Parathyroid adenoma (tissue), 2 donors: ENCODE measurements at regions not wholly inside any gene's neighbourhood (a gene's known extent, or its start where the extent isn't known, plus 50 kb on each side); places are given as distances from the start of the nearest gene placed in this dataset.
"Not testable (repeated sequence)": the region's sequence is repeated elsewhere in the genome, so short reads cannot be mapped to it uniquely, and the experiment has no call there.

Source experiments
- H2AFZ ChIP-seq: fragments of 300-600 bp; sonication (generic); one replicate; pipeline ENCODE4 v1.7.0; 2017; ENCODE audit warnings: antibody characterized with exemption, mild to moderate bottlenecking
- H3K27ac ChIP-seq: fragments of 300-600 bp; sonication (generic); one replicate; pipeline ENCODE4 v1.7.0; 2017
- H3K27me3 ChIP-seq: fragments of 300-600 bp; sonication (generic); one replicate; pipeline ENCODE4 v1.7.0; 2017; ENCODE audit warnings: low read length; ENCODE audit not compliant: control insufficient read depth, insufficient read depth
- H3K36me3 ChIP-seq: fragments of 300-600 bp; sonication (generic); one replicate; pipeline ENCODE4 v1.7.0; 2017; ENCODE audit warnings: low read length; ENCODE audit not compliant: control insufficient read depth, insufficient read depth
- H3K4me1 ChIP-seq: fragments of 300-600 bp; sonication (generic); one replicate; pipeline ENCODE4 v1.7.0; 2017; ENCODE audit warnings: control low read depth
- H3K4me2 ChIP-seq: fragments of 300-600 bp; sonication (generic); one replicate; pipeline ENCODE4 v1.7.0; 2017; ENCODE audit warnings: low read length
- H3K4me3 ChIP-seq: fragments of 300-600 bp; sonication (generic); one replicate; pipeline ENCODE4 v1.7.0; 2017; ENCODE audit warnings: low read depth, low read length
- H3K79me2 ChIP-seq: fragments of 300-600 bp; sonication (generic); one replicate; pipeline ENCODE4 v1.7.0; 2017; ENCODE audit warnings: control low read depth
- H3K9ac ChIP-seq: fragments of 300-600 bp; sonication (generic); one replicate; pipeline ENCODE4 v1.7.0; 2017; ENCODE audit warnings: mild to moderate bottlenecking
- H3K9me3 ChIP-seq: fragments of 300-600 bp; sonication (generic); one replicate; pipeline ENCODE4 v1.7.0; 2017; ENCODE audit warnings: low read length; ENCODE audit not compliant: control insufficient read depth
- CTCF ChIP-seq: fragments of 300-600 bp; sonication (generic); IDR thresholded peaks from one replicate; pipeline ENCODE4 v1.7.0; 2017; ENCODE audit warnings: antibody characterized with exemption, mild to moderate bottlenecking
- donor health status: primary hyperparathyroidism.

- no peaks in the 10 kb centered on the region for H3K4me1 ChIP-seq
- no peak overlapping the region for H2AFZ ChIP-seq
- no peaks in the 10 kb centered on the region for H3K9me3 ChIP-seq
- H3K4me3 ChIP-seq: no peak overlapping the region
- no peaks in the 10 kb centered on the region for H3K79me2 ChIP-seq
- TF ChIP-seq CTCF: no peak
- H3K27ac ChIP-seq: no peak overlapping the region
- no peaks in the 10 kb centered on the region for H3K27me3 ChIP-seq
- H3K36me3 ChIP-seq: no peaks in the 10 kb centered on the region
- no peak overlapping the region for H3K4me2 ChIP-seq
- no peak overlapping the region for H3K9ac ChIP-seq
These were observed 2224.0 kb upstream of the AGA start for GRCh38 chr4:179666226-179666625.

DNA sequence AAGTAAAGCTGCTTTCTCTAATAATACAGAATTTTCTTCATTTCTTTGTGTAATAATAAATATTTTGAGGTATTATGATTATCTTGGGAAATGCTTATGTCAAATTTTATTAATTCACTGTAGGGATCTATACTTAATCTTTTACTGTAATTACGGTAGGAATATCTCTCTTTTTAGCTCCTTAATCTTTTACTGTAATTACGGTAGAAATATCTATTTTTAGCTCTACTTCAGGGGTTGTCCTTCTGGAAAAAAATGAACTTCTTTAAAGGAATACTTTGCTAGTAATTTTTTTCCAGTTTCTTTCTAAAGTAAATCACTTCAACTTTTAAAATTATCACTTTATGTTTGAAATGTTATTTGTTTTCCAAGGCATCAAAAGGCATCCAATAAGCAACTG lies 2229.4 kb upstream of the AGA start:
- Histone ChIP-seq H3K4me2 (no peak overlapping the region), H2AFZ (no peak overlapping the region), H3K9me3 (no peaks in the 10 kb centered on the region), H3K79me2 (no peaks in the 10 kb centered on the region), H3K4me3 (no peak overlapping the region), H3K27me3 (no peaks in the 10 kb centered on the region), H3K27ac (no peak overlapping the region), H3K4me1 (no peaks in the 10 kb centered on the region), H3K9ac (no peak overlapping the region), H3K36me3 (no peaks in the 10 kb centered on the region)
- TF ChIP-seq CTCF: no peak

- H2AFZ ChIP-seq: no peak overlapping the region
- no peak overlapping the region for H3K4me2 ChIP-seq
- H3K9me3 ChIP-seq: no peaks in the 10 kb centered on the region
- H3K36me3 ChIP-seq: no peaks in the 10 kb centered on the region
- no peaks in the 10 kb centered on the region for H3K4me1 ChIP-seq
- H3K79me2 ChIP-seq: no peaks in the 10 kb centered on the region
- no peak overlapping the region for H3K9ac ChIP-seq
- H3K4me3 ChIP-seq: no peak overlapping the region
- H3K27ac ChIP-seq: no peak overlapping the region
- no peaks in the 10 kb centered on the region for H3K27me3 ChIP-seq
- no peak for TF ChIP-seq CTCF
These were observed 2236.0 kb upstream of the AGA start for GRCh38 chr4:179678093-179678814.

DNA sequence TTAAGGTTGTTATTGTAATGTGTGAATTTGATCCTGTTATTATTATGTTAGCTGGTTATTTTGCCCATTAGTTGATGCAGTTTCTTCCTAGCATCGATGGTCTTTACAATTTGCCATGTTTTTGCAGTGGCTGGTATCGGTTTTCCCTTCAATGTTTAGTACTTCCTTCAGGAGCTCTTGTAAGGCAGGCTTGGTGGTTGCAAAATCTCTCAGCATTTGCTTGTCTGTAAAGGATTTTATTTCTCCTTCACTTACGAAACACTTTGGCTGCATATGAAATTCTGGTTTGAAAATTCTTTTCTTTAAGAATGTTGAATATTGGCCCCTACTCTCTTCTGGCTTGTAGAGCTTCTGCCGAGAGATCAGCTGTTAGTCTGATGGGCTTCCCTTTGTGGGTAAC lies 2241.4 kb upstream of the AGA start:
- H2AFZ ChIP-seq, H3K36me3 ChIP-seq, H3K4me3 ChIP-seq, H3K9me3 ChIP-seq, H3K79me2 ChIP-seq, H3K27ac ChIP-seq, H3K4me1 ChIP-seq, H3K4me2 ChIP-seq, H3K9ac ChIP-seq, H3K27me3 ChIP-seq: not testable (repeated sequence)

GRCh38 chr4:179692222-179692621 lies 2250.0 kb upstream of the AGA start:
- H3K9me3 ChIP-seq: no peaks in the 10 kb centered on the region
- no peaks in the 10 kb centered on the region for H3K79me2 ChIP-seq
- no peaks in the 10 kb centered on the region for H3K27me3 ChIP-seq
- TF ChIP-seq CTCF: no peak
- H3K9ac ChIP-seq: no peak overlapping the region
- H3K36me3 ChIP-seq: no peaks in the 10 kb centered on the region
- no peak overlapping the region for H3K4me3 ChIP-seq
- H2AFZ ChIP-seq: no peak overlapping the region
- H3K4me1 ChIP-seq: no peaks in the 10 kb centered on the region
- H3K4me2 ChIP-seq: no peak overlapping the region
- no peak overlapping the region for H3K27ac ChIP-seq
